ENCODE measurements at regions not wholly inside any gene's neighbourhood (a gene's known extent, or its start where the extent isn't known, plus 50 kb on each side); places are given as distances from the start of the nearest gene placed in this dataset.

DNA sequence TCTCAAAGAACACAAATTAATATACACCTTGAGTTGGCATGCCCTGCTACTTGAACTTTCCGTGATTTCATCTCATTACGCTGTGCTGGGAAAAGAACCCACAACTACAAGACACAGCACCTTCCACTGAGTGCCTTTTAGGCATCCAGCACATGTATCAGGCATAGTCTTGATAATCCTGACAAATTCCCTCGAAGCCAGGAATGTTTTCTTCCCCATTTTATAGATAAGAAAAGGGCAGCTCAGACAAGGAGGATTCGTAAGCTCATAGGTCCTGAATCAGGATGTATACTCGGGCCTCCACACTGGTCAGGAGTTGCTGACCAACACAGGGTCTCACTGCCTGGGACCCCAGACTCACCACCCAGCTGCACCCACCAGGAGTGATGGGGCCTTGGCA, 368.6 kb downstream of the TNS3 start:
- H3K4me1 ChIP-seq (ENCODE audit: control insufficient read depth, insufficient read depth, low read length): no peaks in the 10 kb centered on the region; the same call in 1 of the 2 replicates
- in situ Hi-C loops (cut with MboI) (no loop called here), intact Hi-C loops (cut with micrococcal nuclease; ENCODE audit: unreplicated experiment) (no loop called here)
- no peaks in the 10 kb centered on the region for H3K79me2 ChIP-seq (ENCODE audit: control insufficient read depth, insufficient read depth, low read length)
- 38% methylated on average over 5 of the region's 5 CpGs for WGBS (ENCODE audit: insufficient coverage, insufficient replicate concordance, low lambda C conversion rate, missing lambda C conversion rate)
- no peak overlapping the region for H2AFZ ChIP-seq (ENCODE audit: control insufficient read depth, low read depth, low read length)
- ChIA-PET SMC1A (ENCODE audit: uncharacterized antibody, unreplicated experiment) (no interaction called here), CTCF (no interaction called here), POLR2A (no interaction called here), RAD21 (ENCODE audit: unreplicated experiment) (no interaction called here)
- no peak overlapping the region for H3K9ac ChIP-seq (ENCODE audit: control insufficient read depth, insufficient read depth, low read length)
- no peak overlapping the region for H3K4me3 ChIP-seq
- H3K9me3 ChIP-seq (replicated peaks; ENCODE audit: control insufficient read depth, insufficient read depth, low read length): no peaks in the 10 kb centered on the region
- BruUV-seq (replicated peaks): no TSS peak
- H3K27me3 ChIP-seq (replicated peaks in 1 of 2; ENCODE audit: control insufficient read depth in 2 of 2, insufficient read depth in 2 of 2, low read length in 1 of 2): no peaks in the 10 kb centered on the region; a peak in 1 of 4 replicates
- ATAC-seq (no peak), FAIRE-seq (no peak), DNase-seq (ENCODE audit: low read depth, low spot score) (no peak)
- TF ChIP-seq ZSCAN29 (IDR thresholded peaks at IDR 0.05): no peak
- no peak for TF ChIP-seq DPF2 (IDR thresholded peaks at IDR 0.05)
- TF ChIP-seq TCF3 (IDR thresholded peaks at IDR 0.05; ENCODE audit: borderline replicate concordance, insufficient read depth, low read depth, low read length): no peak
- TF ChIP-seq, protein P1, sequence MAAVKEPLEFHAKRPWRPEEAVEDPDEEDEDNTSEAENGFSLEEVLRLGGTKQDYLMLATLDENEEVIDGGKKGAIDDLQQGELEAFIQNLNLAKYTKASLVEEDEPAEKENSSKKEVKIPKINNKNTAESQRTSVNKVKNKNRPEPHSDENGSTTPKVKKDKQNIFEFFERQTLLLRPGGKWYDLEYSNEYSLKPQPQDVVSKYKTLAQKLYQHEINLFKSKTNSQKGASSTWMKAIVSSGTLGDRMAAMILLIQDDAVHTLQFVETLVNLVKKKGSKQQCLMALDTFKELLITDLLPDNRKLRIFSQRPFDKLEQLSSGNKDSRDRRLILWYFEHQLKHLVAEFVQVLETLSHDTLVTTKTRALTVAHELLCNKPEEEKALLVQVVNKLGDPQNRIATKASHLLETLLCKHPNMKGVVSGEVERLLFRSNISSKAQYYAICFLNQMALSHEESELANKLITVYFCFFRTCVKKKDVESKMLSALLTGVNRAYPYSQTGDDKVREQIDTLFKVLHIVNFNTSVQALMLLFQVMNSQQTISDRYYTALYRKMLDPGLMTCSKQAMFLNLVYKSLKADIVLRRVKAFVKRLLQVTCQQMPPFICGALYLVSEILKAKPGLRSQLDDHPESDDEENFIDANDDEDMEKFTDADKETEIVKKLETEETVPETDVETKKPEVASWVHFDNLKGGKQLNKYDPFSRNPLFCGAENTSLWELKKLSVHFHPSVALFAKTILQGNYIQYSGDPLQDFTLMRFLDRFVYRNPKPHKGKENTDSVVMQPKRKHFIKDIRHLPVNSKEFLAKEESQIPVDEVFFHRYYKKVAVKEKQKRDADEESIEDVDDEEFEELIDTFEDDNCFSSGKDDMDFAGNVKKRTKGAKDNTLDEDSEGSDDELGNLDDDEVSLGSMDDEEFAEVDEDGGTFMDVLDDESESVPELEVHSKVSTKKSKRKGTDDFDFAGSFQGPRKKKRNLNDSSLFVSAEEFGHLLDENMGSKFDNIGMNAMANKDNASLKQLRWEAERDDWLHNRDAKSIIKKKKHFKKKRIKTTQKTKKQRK (IDR thresholded peaks at IDR 0.05; ENCODE audit: low read depth, low read length): no peak
- no peak for TF ChIP-seq ZNF274 (IDR thresholded peaks at IDR 0.05; ENCODE audit: insufficient read depth, insufficient read length)
- TF ChIP-seq, protein P2, sequence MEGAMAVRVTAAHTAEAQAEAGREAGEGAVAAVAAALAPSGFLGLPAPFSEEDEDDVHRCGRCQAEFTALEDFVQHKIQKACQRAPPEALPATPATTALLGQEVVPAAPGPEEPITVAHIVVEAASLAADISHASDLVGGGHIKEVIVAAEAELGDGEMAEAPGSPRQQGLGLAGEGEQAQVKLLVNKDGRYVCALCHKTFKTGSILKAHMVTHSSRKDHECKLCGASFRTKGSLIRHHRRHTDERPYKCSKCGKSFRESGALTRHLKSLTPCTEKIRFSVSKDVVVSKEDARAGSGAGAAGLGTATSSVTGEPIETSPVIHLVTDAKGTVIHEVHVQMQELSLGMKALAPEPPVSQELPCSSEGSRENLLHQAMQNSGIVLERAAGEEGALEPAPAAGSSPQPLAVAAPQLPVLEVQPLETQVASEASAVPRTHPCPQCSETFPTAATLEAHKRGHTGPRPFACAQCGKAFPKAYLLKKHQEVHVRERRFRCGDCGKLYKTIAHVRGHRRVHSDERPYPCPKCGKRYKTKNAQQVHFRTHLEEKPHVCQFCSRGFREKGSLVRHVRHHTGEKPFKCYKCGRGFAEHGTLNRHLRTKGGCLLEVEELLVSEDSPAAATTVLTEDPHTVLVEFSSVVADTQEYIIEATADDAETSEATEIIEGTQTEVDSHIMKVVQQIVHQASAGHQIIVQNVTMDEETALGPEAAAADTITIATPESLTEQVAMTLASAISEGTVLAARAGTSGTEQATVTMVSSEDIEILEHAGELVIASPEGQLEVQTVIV (IDR thresholded peaks at IDR 0.05; ENCODE audit: borderline replicate concordance, partially characterized antibody): no peak
- no peak for TF ChIP-seq TCF7 (IDR thresholded peaks at IDR 0.05; ENCODE audit: borderline replicate concordance)
- no peak overlapping the region for H3K27ac ChIP-seq (ENCODE audit: control insufficient read depth, insufficient read depth)
- H3K36me3 ChIP-seq (ENCODE audit: control insufficient read depth in 2 of 2, insufficient read depth in 2 of 2, low read length in 1 of 2): no peaks in the 10 kb centered on the region
- H3K4me2 ChIP-seq (ENCODE audit: control insufficient read depth, insufficient read depth): no peak overlapping the region
- H4K20me1 ChIP-seq (ENCODE audit: control insufficient read depth, insufficient read depth): no peaks in the 10 kb centered on the region
